MM.1S (cell line): ENCODE measurements at regions not wholly inside any gene's neighbourhood (a gene's known extent, or its start where the extent isn't known, plus 50 kb on each side); places are given as distances from the start of the nearest gene placed in this dataset.

ENCODE experiments used
- DNase-seq: peaks from one replicate; pipeline ENCODE4 v3.0.0-alpha.2; 2015
- H2AFZ ChIP-seq: fragments of 300-600 bp; sonication (generic); 2 replicates; pipeline ENCODE4 v1.6.0; 2016; ENCODE audit warnings: antibody characterized with exemption, low read length
- H3F3A ChIP-seq: fragments of 300-600 bp; sonication (generic); 2 replicates; pipeline ENCODE4 v1.6.1; 2016; ENCODE audit warnings: mild to moderate bottlenecking, antibody characterized with exemption, low read length, moderate library complexity, mixed read lengths; ENCODE audit not compliant: insufficient read depth
- H3K27ac ChIP-seq: fragments of 300-600 bp; sonication (generic); 2 replicates; pipeline ENCODE4 v1.5.1; 2016; ENCODE audit warnings: mild to moderate bottlenecking, low read length
- H3K27me3 ChIP-seq: fragments of 300-600 bp; sonication (generic); replicated peaks from 2 replicates; pipeline ENCODE4 v1.6.0; 2016; ENCODE audit warnings: low read length; ENCODE audit not compliant: insufficient read depth
- H3K36me3 ChIP-seq: fragments of 300-600 bp; sonication (generic); replicated peaks from 2 replicates; pipeline ENCODE4 v1.6.1; 2016; ENCODE audit warnings: mild to moderate bottlenecking, low read length, mixed read lengths; ENCODE audit not compliant: insufficient read depth
- H3K4me1 ChIP-seq: fragments of 300-600 bp; sonication (generic); 2 replicates; pipeline ENCODE4 v1.6.1; 2016; ENCODE audit warnings: low read length, mixed read lengths
- H3K4me2 ChIP-seq: fragments of 300-600 bp; sonication (generic); 2 replicates; pipeline ENCODE4 v1.6.0; 2016; ENCODE audit warnings: low read depth, low read length
- H3K4me3 ChIP-seq: fragments of 300-600 bp; sonication (generic); 2 replicates; pipeline ENCODE4 v1.5.1; 2016; ENCODE audit warnings: low read length, mixed read lengths
- H3K79me2 ChIP-seq: fragments of 300-600 bp; sonication (generic); 2 replicates; pipeline ENCODE4 v1.6.1; 2016; ENCODE audit warnings: mixed run types, low read length, mixed read lengths
- H3K9ac ChIP-seq: fragments of 300-600 bp; sonication (generic); 2 replicates; pipeline ENCODE4 v1.6.1; 2016; ENCODE audit warnings: low read length, mixed read lengths
- H3K9me2 ChIP-seq: fragments of 300-600 bp; sonication (generic); replicated peaks from 2 replicates; pipeline ENCODE4 v1.6.1; 2016; ENCODE audit warnings: mild to moderate bottlenecking, low read length, mixed read lengths; ENCODE audit not compliant: insufficient read depth
- H3K9me3 ChIP-seq: fragments of 300-600 bp; sonication (generic); replicated peaks from 2 replicates; pipeline ENCODE4 v1.6.1; 2016; ENCODE audit warnings: mild to moderate bottlenecking, low read length, mixed read lengths; ENCODE audit not compliant: insufficient read depth
- H4K20me1 ChIP-seq: fragments of 300-600 bp; sonication (generic); 2 replicates; pipeline ENCODE4 v1.6.1; 2016; ENCODE audit warnings: mild to moderate bottlenecking, low read length, moderate library complexity, mixed read lengths; ENCODE audit not compliant: insufficient read depth
- EZH2 ChIP-seq: fragments of 300-600 bp; sonication (generic); optimal IDR thresholded peaks from 2 replicates; pipeline ENCODE3; 2017; ENCODE audit warnings: low read depth, mild to moderate bottlenecking, antibody characterized with exemption, low read length, mixed read lengths
- EZH2phosphoT487 ChIP-seq: fragments of 300-600 bp; sonication (generic); IDR thresholded peaks from 2 replicates; pipeline ENCODE4 v1.6.1; 2018; ENCODE audit warnings: antibody characterized with exemption, low read length
- TF ChIP-seq, protein P1 (sequence below): fragments of 300-600 bp; sonication (generic); IDR thresholded peaks from 2 replicates; pipeline ENCODE4 v1.5.1; 2016; ENCODE audit warnings: antibody characterized with exemption, low read length, mixed read lengths

DNA sequence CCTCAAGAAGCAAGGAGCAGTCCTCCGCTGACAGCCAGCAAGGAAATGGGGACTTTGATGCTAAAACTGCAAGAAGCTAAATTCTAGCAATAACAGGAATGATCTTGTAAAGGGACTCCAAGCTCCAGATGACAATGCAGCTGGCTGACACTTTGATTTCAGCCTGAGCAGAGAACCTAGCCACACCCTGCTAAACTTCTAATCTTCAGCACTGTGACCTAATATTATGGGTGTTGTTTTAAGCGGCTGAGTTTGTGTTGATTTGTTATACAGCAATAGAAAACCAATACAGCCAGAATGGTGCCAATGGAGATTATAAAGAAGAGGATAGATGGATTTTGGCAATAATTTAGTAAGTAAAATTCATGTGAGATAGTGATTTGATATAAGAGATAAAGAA is 196.7 kb upstream of the SPHKAP start:
- Histone ChIP-seq H3K36me3 (no peaks in the 10 kb centered on the region), H3K79me2 (no peaks in the 10 kb centered on the region), H3K4me3 (no peak overlapping the region), H3K9me2 (no peaks in the 10 kb centered on the region), H3K4me2 (no peak overlapping the region), H3K9ac (no peak overlapping the region), H3K9me3 (no peaks in the 10 kb centered on the region), H4K20me1 (no peaks in the 10 kb centered on the region), H3K4me1 (no peaks in the 10 kb centered on the region), H3F3A (no peaks in the 10 kb centered on the region), H3K27ac (no peak overlapping the region), H3K27me3 (no peaks in the 10 kb centered on the region), H2AFZ (no peak overlapping the region)
- DNase-seq = no peak
- TF ChIP-seq, protein P1, sequence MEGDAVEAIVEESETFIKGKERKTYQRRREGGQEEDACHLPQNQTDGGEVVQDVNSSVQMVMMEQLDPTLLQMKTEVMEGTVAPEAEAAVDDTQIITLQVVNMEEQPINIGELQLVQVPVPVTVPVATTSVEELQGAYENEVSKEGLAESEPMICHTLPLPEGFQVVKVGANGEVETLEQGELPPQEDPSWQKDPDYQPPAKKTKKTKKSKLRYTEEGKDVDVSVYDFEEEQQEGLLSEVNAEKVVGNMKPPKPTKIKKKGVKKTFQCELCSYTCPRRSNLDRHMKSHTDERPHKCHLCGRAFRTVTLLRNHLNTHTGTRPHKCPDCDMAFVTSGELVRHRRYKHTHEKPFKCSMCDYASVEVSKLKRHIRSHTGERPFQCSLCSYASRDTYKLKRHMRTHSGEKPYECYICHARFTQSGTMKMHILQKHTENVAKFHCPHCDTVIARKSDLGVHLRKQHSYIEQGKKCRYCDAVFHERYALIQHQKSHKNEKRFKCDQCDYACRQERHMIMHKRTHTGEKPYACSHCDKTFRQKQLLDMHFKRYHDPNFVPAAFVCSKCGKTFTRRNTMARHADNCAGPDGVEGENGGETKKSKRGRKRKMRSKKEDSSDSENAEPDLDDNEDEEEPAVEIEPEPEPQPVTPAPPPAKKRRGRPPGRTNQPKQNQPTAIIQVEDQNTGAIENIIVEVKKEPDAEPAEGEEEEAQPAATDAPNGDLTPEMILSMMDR = no peak
- TF ChIP-seq EZH2phosphoT487 = no peak
- no peak for TF ChIP-seq EZH2

DNA sequence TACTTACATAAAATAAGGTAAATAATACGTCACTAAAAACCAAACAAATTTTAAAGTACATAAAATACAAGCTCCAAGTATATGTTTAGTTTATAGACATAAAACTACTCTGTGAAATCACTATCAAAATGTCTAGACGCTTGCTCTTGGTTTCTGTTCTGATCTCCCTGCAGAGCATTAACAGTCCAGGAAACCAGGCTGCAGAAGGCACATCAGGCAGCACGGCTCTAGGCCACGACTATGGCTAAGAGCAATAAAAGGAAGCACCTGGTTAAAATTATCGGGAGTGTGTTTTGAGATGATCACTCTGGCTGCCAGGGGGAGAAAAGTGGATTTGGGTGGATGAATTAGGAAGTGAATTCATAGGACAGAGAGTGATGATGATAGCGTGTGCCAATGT is 196.0 kb upstream of the SPHKAP start:
- H2AFZ ChIP-seq = no peak overlapping the region
- H4K20me1 ChIP-seq = no peaks in the 10 kb centered on the region
- no peaks in the 10 kb centered on the region for H3K9me2 ChIP-seq

DNA sequence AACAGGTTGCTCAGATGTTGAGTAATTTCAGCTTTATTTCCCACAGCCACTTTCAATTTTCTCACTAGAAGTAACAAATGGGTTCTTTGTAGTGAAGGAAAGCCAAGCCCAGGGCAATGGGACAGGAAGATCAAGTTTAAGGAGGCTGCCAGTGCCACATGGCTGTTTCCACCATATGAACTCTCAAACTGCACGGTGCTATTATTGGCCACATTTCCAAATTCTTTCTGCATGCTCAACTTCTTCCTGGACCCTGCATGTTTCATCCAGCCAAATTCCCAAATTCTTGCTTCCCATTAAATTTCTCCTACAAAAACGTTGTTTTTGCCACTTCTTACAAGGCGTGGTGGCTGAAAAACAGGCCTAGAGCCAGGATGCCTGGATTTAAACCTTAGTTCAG is 193.3 kb upstream of the SPHKAP start:
- Histone ChIP-seq H3K9me2 (no peaks in the 10 kb centered on the region), H3K4me2 (no peak overlapping the region), H3K36me3 (no peaks in the 10 kb centered on the region), H3K4me1 (no peaks in the 10 kb centered on the region), H3K79me2 (no peaks in the 10 kb centered on the region), H2AFZ (no peak overlapping the region), H4K20me1 (no peaks in the 10 kb centered on the region), H3K9me3 (no peaks in the 10 kb centered on the region), H3F3A (no peaks in the 10 kb centered on the region), H3K27me3 (no peaks in the 10 kb centered on the region), H3K9ac (no peak overlapping the region), H3K27ac (no peak overlapping the region), H3K4me3 (no peak overlapping the region)
- TF ChIP-seq, protein P1 = no peak
- TF ChIP-seq EZH2phosphoT487 = no peak
- TF ChIP-seq EZH2 = no peak
- DNase-seq = no peak

More for the DNA sequence above, 196.0 kb upstream of the SPHKAP start:
- H3K4me2 ChIP-seq = no peak overlapping the region
- H3K4me3 ChIP-seq = no peak overlapping the region
- TF ChIP-seq EZH2phosphoT487 (no peak), EZH2 (no peak)
- TF ChIP-seq, protein P1 = no peak
- no peaks in the 10 kb centered on the region for H3K36me3 ChIP-seq
- no peaks in the 10 kb centered on the region for H3K4me1 ChIP-seq
- H3K9ac ChIP-seq = no peak overlapping the region
- H3K79me2 ChIP-seq = no peaks in the 10 kb centered on the region
- no peaks in the 10 kb centered on the region for H3F3A ChIP-seq
- H3K27me3 ChIP-seq = no peaks in the 10 kb centered on the region
- no peaks in the 10 kb centered on the region for H3K9me3 ChIP-seq
- DNase-seq = no peak
- no peak overlapping the region for H3K27ac ChIP-seq
